Esophagus squamous epithelium (tissue), 5 donors: ENCODE measurements at regions not wholly inside any gene's neighbourhood (a gene's known extent, or its start where the extent isn't known, plus 50 kb on each side); places are given as distances from the start of the nearest gene placed in this dataset.

Source experiments
- DNase-seq: peaks from one replicate; lab custom pipeline; 2025; lab: John Stamatoyannopoulos, UW
- H3K27ac ChIP-seq, 4 donors: fragments of 200-600 bp; sonication (generic); one replicate each; pipeline ENCODE4 v1.5.1; 2016 to 2019; ENCODE audit warnings: mild to moderate bottlenecking in 1 of 4
- H3K27me3 ChIP-seq, 4 donors: fragments of 200-600 bp; sonication (generic); 1 replicate in 3 of 4; 2 replicates in 1 of 4; pipeline versions ENCODE4 v1.5.1 to v1.6.0; 2017 to 2021; ENCODE audit warnings: antibody characterized with exemption in 1 of 4
- H3K36me3 ChIP-seq, 3 donors: fragments of 200-600 bp; sonication (generic); one replicate each; pipeline ENCODE4 v1.5.1; 2016 to 2019
- H3K4me1 ChIP-seq, 3 donors: fragments of 200-600 bp; sonication (generic); one replicate each; pipeline ENCODE4 v1.5.1; 2017 to 2019
- H3K4me3 ChIP-seq, 4 donors: fragments of 200-600 bp; sonication (generic); 1 replicate in 3 of 4; 2 replicates in 1 of 4; pipeline ENCODE4 v1.5.1; 2016 to 2019; ENCODE audit warnings: mild to moderate bottlenecking in 2 of 4, moderate library complexity in 1 of 4
- H3K9me3 ChIP-seq, 3 donors: fragments of 200-600 bp; sonication (generic); one replicate each; pipeline ENCODE4 v1.5.1; 2016 to 2019
- POLR2A ChIP-seq, 4 donors: fragments of 450-650 bp; IDR thresholded peaks; one replicate each; pipeline ENCODE4 v1.6.1; 2017; ENCODE audit warnings: antibody characterized with exemption in 4 of 4, mild to moderate bottlenecking in 4 of 4, moderate library complexity in 3 of 4
- WGBS, 2 donors: methylation state at CpG; one replicate each; pipeline ENCODE4 v1.1.5; 2018; 5-methylcytosine and 5-hydroxymethylcytosine counted together
- intact Hi-C: fragments of 100-400 bp; cut with DNase I; formaldehyde crosslinking; loops from one replicate; pipeline ENCODE4 v1.15.0; 2022
- TF ChIP-seq, protein P1 (sequence below), 6 experiments: fragments of 450-650 bp in 4 of 6; fragments of 200-600 bp in 2 of 6; sonication (generic) in 2 of 6; IDR thresholded peaks; one replicate each; pipeline ENCODE4 v1.5.1; 2016 to 2019; ENCODE audit warnings: antibody characterized with exemption in 6 of 6, mild to moderate bottlenecking in 4 of 6, moderate library complexity in 4 of 6
- donor health status: DM: yes; HTN: yes; CAD: no.

DNA sequence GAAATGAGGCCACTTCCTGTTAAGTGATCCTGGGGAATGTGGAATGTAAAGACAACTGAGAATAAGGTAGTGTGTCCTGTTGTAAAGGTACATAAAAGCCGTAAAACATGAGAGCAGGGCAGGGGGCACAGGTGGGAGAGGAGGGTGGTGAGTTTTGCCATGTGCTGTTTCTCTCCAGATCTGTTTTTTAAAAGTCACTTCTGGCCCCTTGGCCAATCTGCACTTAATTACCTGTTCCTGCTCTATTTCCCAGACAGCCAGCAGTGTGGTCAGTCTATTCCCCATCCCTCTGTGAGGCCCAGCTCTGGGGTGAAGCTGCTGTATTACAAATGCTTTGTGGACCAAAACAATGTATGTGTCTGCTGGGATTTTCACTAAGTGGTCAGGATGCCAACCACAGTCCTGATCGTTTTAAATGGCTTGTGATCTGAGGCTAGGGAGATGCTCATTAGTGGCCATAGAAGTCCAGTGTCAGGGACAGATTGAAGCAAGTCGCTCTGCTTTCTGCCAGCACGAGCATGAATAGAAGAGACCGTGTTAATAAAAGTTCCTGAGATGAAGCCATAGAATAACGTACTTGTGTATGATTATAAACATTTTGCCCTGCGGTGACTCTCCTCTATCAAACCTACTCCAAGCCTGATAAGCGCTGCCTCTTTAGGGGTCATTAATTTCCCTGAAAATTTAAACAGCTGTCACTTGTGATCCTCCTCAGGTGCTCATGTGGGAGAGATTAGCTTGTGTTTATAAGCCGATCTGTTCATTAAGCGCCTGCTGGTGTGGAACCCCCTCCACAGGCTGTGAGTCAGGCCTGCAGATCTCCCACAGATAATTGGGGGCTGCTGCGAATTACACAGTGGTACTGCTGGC is 111.8 kb upstream of the CENPW start:
- no peaks in the 10 kb centered on the region for H3K9me3 ChIP-seq
- no peaks in the 10 kb centered on the region for H3K27me3 ChIP-seq
- DNase-seq: no peak
- H3K27ac ChIP-seq: no peak overlapping the region
- no peaks in the 10 kb centered on the region for H3K4me1 ChIP-seq
- no peak overlapping the region for H3K4me3 ChIP-seq
- TF ChIP-seq, protein P1, sequence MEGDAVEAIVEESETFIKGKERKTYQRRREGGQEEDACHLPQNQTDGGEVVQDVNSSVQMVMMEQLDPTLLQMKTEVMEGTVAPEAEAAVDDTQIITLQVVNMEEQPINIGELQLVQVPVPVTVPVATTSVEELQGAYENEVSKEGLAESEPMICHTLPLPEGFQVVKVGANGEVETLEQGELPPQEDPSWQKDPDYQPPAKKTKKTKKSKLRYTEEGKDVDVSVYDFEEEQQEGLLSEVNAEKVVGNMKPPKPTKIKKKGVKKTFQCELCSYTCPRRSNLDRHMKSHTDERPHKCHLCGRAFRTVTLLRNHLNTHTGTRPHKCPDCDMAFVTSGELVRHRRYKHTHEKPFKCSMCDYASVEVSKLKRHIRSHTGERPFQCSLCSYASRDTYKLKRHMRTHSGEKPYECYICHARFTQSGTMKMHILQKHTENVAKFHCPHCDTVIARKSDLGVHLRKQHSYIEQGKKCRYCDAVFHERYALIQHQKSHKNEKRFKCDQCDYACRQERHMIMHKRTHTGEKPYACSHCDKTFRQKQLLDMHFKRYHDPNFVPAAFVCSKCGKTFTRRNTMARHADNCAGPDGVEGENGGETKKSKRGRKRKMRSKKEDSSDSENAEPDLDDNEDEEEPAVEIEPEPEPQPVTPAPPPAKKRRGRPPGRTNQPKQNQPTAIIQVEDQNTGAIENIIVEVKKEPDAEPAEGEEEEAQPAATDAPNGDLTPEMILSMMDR (IDR thresholded peaks at IDR 0.05): no peak
- no peak for TF ChIP-seq POLR2A (IDR thresholded peaks at IDR 0.05)
- intact Hi-C loops: no loop called here
- 72% methylated on average over 10 to 11 of the region's 11 CpGs for WGBS, 2 donors
- H3K36me3 ChIP-seq: no peaks in the 10 kb centered on the region

DNA sequence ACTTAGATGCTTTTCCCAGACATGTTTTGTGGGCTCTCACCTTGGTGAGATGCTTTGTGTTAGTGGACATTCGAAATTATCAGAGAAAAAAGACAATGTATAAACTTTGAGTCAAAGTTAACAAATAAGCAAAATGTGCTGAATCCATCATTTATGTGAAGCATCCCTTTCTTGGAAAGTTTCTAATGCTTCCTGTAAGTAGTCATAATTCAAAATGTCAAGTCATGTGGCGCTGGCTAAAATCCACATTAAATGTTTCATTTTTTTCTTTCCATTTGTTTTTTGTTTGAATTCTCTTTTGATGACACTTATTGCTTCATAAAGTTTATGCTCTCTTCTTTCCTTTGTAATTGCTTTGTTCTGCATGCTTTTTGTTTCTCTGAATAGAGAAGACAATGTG is 107.2 kb upstream of the CENPW start:
- H3K27ac ChIP-seq: no peak overlapping the region
- H3K36me3 ChIP-seq: no peaks in the 10 kb centered on the region
- H3K4me3 ChIP-seq: no peak overlapping the region
- H3K27me3 ChIP-seq: no peaks in the 10 kb centered on the region
- no peak for DNase-seq
- H3K9me3 ChIP-seq: no peaks in the 10 kb centered on the region
- intact Hi-C loops: no loop called here
- no peak for TF ChIP-seq POLR2A (IDR thresholded peaks at IDR 0.05)
- TF ChIP-seq, protein P1 (IDR thresholded peaks at IDR 0.05): no peak
- WGBS, 2 donors: 47 to 48% methylated on average over 2 of the region's 2 CpGs
- H3K4me1 ChIP-seq: no peaks in the 10 kb centered on the region

DNA sequence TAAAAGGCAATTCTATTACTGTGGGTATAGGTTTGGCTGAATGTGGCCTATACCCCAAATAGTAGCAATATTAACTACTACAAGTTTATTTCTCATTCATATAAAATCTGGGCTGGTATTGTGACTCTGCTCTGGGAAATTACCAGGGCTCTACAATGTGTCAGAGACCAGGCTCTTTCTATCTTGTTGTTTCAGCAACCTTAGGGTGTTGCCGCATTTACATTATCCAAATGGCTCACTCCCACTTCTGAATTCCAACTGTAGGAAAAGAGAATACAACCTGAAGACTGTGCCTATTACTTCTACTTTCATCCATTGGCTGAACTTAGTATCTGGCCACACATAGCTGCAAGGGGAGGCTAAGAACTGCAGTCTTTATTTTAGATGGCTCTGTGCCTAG is 106.7 kb upstream of the CENPW start:
- Histone ChIP-seq H3K27ac (no peak overlapping the region), H3K27me3 (no peaks in the 10 kb centered on the region), H3K4me3 (no peak overlapping the region), H3K36me3 (no peaks in the 10 kb centered on the region), H3K4me1 (no peaks in the 10 kb centered on the region), H3K9me3 (no peaks in the 10 kb centered on the region)
- DNase-seq: no peak
- TF ChIP-seq POLR2A (IDR thresholded peaks at IDR 0.05): no peak
- TF ChIP-seq, protein P1 (IDR thresholded peaks at IDR 0.05): no peak
- 86 to 94% methylated on average over 1 of the region's 1 CpG for WGBS, 2 donors
- intact Hi-C loops: no loop called here

DNA sequence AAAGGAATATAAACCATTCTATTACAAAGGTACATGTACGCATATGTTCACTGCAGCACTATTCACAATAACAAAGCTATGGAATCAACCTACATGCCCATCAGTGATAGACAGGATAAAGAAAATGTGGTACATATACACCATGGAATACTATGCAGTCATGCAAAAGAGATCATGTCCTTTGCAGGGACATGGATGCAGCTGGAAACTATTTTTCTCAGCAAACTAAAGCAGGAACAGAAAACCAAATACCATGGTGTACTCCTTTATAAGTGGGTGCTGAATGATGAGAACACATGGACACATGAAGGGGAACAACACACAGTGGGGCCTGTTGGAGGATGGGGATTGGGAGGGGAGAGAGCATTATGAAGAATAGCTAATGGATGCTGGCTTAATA is 104.6 kb upstream of the CENPW start:
- 100% methylated on average over 1 of the region's 1 CpG for WGBS, 2 donors
- Histone ChIP-seq H3K4me1 (no peaks in the 10 kb centered on the region), H3K27me3 (no peaks in the 10 kb centered on the region), H3K9me3 (peaks cover 0 to 6% (median 2%) of the 10 kb centered on the region in 3 donors), H3K27ac (no peak overlapping the region), H3K36me3 (no peaks in the 10 kb centered on the region), H3K4me3 (no peak overlapping the region)
- DNase-seq: no peak
- no peak for TF ChIP-seq POLR2A (IDR thresholded peaks at IDR 0.05)
- TF ChIP-seq, protein P1 (IDR thresholded peaks at IDR 0.05): no peak
- intact Hi-C loops: no loop called here

DNA sequence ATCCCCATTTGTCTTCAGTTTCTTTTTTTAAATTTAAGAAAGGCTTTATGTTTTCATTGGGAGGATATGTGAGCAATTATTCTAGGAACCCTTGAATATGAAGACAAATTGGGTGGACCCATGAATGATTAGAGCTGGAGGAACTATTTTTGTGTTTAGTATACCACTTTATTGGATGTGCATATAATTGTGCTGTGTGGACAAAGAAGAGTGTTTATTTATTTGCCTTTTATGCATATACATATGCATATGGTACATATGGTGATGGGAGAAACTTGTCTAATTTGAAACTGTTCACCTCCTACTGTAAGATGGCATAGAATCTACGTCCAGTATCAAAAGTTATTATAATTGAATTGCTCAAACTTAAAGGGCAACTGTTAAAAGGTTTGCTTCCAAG is 94.8 kb upstream of the CENPW start:
- no peak overlapping the region for H3K27ac ChIP-seq
- intact Hi-C loops: no loop called here
- WGBS, 2 donors: 53 to 73% methylated on average over 1 of the region's 1 CpG
- no peaks in the 10 kb centered on the region for H3K4me1 ChIP-seq
- TF ChIP-seq POLR2A (IDR thresholded peaks at IDR 0.05): no peak
- TF ChIP-seq, protein P1 (IDR thresholded peaks at IDR 0.05): no peak
- H3K27me3 ChIP-seq: no peaks in the 10 kb centered on the region
- peaks cover 0 to 11% (median 9%) of the 10 kb centered on the region in 3 donors for H3K9me3 ChIP-seq
- no peaks in the 10 kb centered on the region for H3K36me3 ChIP-seq
- no peak overlapping the region for H3K4me3 ChIP-seq
- DNase-seq: no peak
